Activated CD4-positive, alpha-beta T cell treated with anti-CD3 and anti-CD28 coated beads, Interleukin-2, amount 50 U/mL, for 24 hours (primary cell): ENCODE measurements at regions not wholly inside any gene's neighbourhood (a gene's known extent, or its start where the extent isn't known, plus 50 kb on each side); places are given as distances from the start of the nearest gene placed in this dataset.
"Not testable (repeated sequence)": the region's sequence is repeated elsewhere in the genome, so short reads cannot be mapped to it uniquely, and the experiment has no call there.

Source experiments
- DNase-seq, 2 donors: peaks; one replicate each; pipeline ENCODE4 v3.0.0-alpha.2; 2020; ENCODE audit warnings: low read depth in 1 of 2, low spot score in 1 of 2

DNA sequence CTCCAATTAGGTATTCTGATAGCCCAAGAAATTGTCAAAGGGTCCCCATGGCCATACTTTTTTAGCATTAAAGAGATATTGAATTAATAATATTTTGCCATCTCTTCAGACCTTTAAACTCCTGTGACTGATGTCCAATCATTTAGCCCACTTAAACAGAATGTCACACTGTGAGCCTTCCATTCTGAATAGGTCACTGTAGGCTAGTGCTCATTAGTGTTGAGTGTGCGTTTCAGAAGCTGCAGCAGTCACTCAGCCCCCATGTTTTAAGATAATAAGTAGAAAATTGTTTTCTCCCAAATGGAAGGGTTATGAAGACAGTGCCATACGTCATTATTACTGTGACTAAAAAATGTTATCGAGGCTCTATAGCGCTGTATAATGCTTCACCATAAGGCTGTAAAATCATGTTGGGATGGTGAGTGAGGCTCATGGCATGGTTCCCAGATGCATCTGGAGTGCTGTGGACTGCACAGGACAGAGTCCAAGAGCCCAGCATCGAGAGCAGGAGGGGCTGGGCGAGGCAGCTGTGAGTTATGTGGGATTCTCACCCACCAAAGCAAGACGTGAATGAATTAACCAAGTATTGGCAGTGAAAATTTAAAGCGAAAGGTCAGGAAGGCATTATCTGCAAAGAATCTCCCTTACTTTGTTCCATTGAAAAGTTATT lies 2112.9 kb upstream of the WWC1 start:
- DNase-seq: no peak

DNA sequence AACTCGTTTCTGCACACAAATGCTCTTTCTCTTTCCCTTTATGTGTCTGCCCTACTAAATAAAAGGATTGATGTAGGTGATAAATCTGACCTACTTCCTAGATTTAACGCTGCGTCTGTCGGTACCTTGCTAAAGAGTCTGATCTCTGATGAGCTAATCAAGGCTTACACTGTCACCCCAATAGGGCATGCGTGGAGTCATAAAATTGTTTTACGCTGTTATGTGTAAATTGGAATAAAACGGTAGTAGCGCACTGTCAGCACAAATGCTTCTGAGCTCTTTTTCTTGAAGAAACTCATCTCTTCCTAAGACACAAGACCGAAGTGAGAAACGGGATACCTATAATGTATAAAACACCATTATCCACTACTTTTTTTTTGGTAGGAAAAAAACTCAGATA lies 2106.3 kb upstream of the WWC1 start:
- no peak for DNase-seq

DNA sequence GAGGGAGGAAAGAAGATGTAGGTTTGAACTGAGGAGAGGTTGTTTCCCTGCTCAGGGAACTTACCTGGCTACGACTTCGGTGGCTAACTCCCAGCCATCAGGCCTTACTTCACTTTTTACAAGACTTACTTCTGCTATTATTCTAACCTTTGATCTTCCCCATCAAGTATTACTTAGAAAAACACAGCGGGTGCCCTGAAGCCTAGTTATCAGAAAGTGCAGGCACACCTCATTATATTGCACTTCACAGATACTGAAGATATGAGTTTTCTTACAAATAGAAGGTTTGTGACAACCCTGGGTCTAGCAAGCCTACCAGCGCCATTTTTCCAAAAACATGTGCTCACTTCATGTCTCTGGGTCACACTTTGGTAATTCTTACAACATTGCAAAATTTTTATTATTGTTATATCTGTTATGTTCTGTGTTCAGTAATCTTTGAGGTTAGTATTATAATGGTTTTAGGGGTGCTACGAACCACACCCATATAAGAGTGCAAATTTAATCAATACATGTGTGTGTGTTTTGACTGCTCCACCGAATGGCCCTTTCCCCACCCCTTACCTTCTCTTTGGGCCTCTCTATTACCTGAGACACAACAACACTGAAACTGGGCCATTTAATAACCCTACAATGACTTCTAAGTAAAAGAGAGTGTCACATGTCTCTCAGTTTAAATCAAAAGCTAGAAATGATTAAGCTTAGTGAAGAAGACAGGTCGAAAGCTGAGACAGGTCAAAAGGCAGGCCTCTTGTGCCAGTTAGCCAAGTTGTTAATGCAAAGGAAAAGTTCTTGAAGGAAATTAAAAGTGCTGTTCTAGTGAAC lies 2102.7 kb upstream of the WWC1 start:
- no peak for DNase-seq

DNA sequence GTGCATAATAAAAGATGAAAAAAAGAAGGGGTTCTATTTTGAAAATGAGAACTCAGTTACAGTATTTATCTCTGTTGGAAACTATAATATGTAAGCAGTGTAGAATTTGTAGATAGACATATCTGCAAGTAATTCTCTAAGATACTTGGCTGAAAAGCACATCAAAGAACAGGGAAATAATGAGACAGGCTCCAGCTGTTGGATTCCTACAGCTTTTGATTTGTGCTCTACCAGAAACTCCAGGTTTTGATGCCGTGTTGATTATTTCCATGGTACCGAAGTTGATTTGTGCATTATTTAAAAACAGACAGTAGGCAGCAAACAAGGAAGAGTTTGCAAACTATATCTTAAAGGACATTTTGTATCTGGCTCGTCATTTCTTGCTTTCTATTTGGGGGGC lies 2098.7 kb upstream of the WWC1 start:
- no peak for DNase-seq

DNA sequence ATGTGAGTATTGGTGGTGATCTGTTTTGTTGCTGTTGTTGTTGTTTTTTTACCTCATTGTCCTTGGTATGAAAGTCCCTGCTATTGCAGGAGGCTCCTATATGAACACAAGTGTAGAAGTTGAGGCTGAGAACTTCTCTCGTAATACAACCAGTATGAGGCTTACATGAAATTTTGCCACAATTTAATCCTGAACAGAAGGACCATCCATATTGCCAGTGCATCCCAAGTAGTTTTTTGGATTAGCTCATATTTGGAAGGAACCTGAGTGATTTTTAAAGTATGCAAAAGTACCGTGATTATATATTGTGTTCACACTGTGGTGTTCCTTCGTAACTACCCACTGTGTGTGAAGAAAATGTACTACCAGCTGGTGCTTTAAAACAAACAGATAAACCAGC lies 2095.5 kb upstream of the WWC1 start:
- DNase-seq: no peak

DNA sequence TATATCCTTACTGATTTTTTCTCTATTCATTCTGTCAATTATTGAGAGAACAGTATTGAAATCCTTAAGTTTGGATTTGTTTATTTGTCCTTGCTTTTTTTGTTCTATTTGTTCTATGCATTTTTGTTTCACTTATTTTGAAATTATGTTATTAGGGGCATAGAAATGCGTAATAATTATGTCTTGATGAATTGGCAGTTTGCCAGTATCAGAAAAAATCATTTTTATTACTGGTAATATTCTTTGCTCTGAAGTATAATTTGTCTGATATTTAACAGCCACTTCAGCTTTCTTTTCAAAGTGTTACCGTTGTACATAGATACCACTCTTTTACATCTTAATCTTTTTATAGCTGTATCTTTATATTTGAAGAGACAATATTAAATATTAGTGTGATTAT lies 2090.9 kb upstream of the WWC1 start:
- DNase-seq: no peak

DNA sequence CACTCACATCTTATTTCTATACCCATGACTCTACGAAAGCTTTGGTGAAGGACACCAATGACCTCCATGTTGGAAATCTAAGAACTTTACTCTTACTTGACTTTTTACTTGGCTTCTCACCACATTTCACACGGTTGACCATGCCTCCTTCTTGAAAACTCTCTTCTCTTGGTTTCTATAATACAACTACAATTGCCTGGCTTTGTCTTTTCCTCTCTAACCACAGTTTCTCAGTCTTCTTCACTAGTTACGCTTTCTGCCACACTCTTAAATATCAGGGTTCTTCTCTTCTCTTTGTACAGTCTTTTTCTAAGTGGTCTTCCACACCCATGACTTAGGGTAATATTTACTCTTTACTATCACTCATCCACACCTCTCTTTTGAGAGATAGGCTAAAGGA lies 2079.8 kb upstream of the WWC1 start:
- no peak for DNase-seq

DNA sequence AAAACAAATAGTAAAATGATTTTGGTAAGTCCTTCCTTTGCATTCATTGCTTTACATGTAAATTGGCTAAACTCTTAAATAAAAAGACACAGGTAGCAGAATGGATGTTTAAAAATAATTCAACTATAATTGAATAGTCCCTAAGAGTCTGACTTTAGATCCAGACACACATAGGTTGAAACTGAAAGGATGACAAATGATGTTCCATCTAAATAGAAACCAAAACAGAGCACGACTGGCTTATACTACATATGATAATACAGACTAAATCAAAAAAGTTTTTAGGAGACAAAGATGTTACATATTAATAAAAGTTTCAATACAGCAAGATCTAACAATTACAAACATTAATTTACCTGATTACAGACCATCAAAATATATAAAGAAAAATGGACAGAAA lies 2055.1 kb upstream of the WWC1 start:
- DNase-seq: no peak

DNA sequence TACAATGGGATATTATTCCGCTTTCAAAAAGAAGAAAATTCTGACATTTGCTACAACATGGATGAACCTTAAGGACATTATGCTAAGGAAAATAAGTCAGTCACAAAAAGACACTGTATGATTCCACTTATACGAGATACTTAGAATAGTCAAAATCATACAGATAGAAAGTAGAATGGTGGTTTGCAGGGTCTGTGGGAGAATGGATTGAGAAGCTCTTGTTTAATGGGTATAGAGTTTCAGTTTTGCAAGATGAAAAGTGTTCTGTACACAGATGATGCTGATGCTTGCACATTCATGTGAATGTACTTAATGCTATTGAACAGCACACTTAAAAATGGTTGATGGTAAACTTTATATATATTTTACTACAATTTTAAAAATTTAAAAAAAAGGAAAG lies 2050.7 kb upstream of the WWC1 start:
- no peak for DNase-seq

DNA sequence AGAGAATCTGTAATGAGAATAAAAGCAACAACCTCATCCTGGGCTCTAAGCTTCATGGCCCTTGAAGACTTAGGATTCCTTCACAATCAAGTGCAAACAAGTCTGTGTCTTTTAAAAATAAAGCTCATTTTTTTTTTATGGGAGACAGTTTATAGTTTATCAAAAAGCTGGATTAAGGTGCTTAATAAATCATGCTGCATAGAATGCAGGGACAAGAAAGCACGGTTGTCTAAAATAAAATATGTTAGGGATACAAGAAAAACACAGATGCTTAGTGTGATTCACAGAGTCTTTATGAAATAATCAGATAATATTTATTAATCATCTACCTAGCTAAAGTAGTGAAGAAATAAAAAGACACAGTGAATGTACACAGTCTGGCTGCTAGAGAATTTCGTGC lies 2045.9 kb upstream of the WWC1 start:
- no peak for DNase-seq

DNA sequence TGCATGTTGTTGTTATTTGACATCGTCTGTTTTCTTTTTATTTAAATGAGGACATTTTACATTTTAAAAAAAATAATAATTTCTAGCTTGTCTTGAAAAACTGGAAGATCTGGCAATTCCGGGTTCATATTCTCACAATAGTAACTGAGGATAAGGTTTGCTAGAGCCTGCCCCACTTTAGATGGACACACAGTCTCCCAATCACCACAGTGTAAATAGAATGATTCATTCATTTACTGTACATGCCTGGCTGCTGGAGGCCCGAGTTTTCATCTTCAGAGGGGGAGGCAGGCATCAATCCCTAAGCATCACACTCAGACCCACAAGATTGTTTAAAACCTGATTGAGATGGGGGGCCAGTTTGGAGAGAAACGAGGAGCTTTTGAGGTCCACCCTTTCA lies 2039.7 kb upstream of the WWC1 start:
- no peak for DNase-seq

DNA sequence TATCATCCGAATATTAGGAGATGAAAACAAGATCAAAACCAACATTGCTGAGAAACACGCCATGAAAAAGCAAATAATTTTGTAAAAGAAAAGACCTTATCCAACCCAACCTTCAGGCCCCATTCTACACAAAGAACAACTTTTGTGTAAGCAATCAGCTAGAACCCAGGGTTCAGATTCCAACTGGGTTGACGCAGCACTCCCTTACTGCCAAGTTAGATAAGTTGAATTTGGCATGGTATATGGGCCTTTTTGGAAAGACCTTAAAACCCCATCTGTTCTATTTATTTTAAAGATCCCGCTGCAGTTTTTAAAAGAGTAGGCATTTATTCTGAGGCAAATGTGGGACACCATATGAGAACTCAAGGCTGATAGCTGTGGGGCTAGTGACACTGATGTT lies 2033.8 kb upstream of the WWC1 start:
- no peak for DNase-seq

DNA sequence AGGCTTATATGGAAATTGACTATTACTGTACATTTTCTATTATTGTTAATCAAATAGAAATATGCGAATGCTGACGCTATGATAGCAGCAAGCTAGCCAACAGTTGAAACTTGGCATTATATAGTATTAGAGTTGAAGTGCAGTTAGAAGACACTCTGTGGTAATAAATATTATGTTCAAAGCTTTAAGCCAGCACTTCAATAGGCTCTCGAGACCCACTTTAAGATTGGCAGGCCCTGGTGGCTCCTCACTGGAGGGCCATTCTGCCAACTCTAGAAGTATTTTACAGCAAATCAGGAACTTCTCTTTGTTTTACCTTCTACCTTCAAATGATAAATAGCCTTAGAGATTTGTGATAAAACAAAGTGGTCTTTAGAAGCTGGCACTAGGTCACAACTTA lies 2029.0 kb upstream of the WWC1 start:
- DNase-seq: no peak

DNA sequence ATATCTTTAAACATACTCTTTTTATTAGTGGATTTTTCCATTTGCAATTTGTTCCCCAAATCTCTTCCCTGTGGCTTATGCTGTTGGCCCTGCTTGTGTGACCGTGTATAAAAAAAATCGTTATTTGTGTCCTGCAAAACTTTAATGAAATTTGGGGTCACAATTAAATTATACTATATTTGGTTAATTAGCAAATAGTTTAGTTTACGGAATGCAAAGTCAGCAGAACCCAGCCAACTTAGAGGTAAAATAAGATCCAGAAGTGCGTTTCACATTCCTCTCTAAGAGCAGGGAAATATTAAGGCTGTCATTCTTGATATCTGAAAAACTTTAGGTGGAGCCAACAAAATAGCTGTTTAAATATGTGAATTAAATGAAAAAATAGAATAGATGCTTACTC lies 2023.5 kb upstream of the WWC1 start:
- DNase-seq: no peak

DNA sequence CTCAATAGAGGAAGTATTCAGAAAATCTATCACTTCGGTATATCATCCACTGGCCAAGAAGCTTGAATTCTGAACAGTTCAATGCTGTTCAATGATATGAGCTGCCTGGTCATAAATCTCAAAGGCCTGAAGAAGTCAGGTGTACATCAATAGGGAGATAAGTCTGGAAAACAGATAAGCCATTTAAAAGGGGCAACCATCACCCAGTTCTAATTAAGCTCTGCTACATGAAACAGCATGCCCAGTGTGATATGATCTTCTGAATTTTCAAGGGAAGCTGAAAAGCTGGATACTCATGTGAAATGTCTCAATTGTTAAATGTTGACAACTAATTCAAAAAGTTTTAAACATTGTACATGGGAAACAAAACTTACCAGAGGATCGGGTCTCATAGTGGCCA lies 2020.7 kb upstream of the WWC1 start:
- no peak for DNase-seq

DNA sequence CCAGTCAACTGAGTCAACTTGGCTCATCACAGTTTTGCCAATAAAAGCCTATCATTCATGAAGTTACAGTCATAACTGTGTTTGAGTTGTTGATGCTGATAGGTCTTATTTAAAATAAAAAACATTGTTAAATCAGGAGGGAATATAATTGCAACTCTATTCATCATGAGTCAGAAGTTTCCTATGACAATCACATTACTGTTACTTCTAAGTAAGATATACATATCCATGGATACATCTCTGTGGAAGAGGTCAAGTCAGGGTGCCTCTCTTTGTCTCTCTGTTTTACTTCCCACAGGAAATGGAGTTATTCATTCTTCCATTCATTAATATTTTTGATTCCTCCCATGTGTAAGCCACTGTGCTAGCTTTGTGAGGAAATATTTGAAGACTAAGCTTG lies 2015.4 kb upstream of the WWC1 start:
- DNase-seq: no peak

DNA sequence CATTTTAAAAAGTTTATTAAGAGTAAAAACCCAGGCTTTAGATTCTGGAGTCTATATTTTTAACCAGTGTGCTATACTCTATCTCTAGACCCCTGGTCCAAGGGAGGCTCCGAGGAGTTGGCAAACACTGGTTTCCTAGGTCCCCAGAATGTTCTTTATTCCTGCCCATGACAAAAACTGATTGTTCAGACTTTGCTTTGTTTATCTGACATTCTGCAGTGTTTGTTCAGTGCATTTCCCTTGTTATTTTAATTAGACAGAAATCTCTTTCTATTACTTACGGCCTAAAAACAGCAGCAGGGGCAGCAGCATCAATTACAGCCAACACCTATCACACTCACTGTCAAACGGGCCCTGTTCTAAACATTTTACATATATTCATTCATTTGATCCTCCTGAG lies 2011.6 kb upstream of the WWC1 start:
- no peak for DNase-seq

DNA sequence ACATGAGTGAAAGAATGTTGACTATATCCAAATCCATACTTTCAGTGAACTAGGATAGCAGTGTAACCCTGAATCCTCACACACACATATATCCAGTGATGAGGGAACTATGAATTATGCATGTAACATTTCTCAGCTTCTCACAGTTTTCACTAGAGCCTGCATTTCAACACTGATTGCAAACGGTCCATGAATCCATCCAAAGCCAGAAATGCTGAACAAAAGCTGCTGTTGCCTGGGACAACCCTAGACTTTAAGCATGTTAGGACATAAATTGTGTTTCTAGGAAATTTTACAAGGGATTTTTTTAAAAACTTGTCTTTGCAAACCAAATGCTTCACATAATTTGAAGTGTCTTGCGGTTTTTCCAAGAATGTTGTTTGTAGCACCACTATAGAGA lies 2010.0 kb upstream of the WWC1 start:
- DNase-seq: no peak

DNA sequence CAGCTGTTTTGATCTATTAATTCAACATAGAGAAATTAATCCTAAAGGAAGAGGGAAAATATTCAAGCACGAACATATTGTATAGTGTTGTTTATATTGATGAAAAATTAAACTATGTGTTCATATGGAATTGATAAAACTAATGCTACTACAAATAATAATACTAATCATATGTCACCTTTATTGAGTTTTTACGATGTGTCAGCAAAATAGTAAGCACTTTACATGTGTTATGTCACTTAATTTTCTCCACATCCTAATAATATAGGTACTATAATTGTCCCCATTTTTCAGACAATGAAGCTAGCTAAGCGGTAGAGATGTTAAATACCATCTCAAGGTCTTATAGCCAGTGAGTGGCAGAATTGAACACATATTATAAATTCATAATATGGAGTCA lies 2008.5 kb upstream of the WWC1 start:
- no peak for DNase-seq

DNA sequence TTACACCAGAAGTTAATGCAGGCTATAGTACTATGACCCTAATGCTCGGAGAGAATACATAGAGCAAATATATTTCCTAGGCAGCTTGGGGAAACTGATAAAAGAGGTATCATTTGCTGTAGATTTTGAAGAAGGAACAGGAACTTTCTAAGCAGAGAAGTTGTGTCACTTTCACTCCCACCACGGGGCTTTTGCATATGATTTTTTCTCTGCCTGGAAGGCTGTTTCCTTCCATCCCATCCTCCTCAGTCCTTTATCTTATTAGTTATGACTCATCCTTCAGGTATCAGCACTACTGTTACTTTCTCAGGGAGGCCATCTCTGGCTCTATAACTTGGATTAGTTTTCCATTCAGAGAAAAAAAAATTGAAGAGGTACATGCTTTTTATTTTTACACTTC lies 2006.1 kb upstream of the WWC1 start:
- no peak for DNase-seq

DNA sequence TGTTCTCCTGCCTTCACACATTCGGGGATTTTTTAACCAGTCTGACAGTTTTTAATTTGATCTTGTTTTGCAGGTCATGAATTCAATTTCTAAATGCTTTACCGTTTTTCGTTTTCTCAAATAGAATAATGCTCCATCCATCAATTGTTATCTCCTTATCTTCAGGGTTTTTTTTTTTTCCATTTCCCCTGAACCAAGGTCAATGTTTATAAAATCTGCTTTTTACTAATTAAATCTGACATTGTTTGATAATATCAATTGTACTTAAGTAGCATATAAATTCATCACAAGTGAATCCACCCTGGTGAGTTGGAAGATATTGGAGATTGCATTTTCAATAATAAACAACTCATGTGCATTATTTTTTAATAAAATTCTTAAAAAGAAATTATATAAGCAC lies 2004.6 kb upstream of the WWC1 start:
- no peak for DNase-seq

DNA sequence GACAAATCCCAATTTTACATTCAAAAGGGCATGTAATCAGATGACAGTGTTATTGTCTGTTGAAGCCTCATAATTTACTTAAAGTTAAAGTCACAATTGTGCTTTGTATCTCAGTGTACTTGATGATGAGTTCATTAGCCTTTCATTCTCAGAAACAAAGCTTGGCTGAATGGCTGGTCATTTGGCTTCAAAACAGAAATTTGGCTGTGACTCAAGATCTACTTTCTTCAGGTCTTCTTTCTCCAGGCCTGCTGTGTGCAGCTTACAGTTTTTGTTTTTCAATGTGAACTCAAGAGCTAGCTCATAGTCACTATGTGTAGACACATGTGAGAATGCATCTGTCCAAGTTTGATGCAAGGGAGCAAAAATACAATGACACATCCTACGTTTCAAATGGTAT lies 2003.6 kb upstream of the WWC1 start:
- DNase-seq: no peak

DNA sequence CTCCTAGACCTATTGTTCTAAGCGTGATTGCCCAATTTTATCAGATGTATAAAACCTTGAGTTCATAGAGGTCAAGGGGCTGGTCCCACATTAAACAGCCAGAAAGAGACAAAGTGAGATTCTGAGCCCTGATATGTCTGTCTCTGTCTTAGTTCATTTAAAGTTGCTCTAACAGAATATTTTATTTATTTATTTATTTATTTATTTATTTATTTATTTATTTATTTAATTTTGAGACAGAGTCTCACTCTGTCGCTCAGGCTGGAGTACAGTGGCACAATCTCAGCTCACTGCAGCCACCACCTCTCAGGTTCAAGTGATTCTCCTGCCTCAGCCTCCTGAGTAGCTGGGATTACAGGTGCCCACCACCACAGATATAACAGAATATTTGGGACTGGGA lies 1999.6 kb upstream of the WWC1 start:
- not testable (repeated sequence) for DNase-seq
